Tibial nerve (tissue), 4 donors: ENCODE measurements at regions not wholly inside any gene's neighbourhood (a gene's known extent, or its start where the extent isn't known, plus 50 kb on each side); places are given as distances from the start of the nearest gene placed in this dataset.

Source experiments
- EP300 ChIP-seq, 2 donors: sonication (generic); formaldehyde crosslinking; IDR thresholded peaks; one replicate each; pipeline ENCODE4 v1.6.1; 2017; ENCODE audit warnings: antibody characterized with exemption in 2 of 2, mild to moderate bottlenecking in 1 of 2
- POLR2A ChIP-seq, 2 donors: fragments of 450-650 bp; IDR thresholded peaks; one replicate each; pipeline ENCODE4 v1.6.1; 2017; ENCODE audit warnings: antibody characterized with exemption in 2 of 2, mild to moderate bottlenecking in 2 of 2, moderate library complexity in 2 of 2
- TF ChIP-seq, protein P1 (sequence below), 5 experiments: fragments of 200-600 bp in 3 of 5; fragments of 450-650 bp in 2 of 5; sonication (generic) in 3 of 5; IDR thresholded peaks; one replicate each; pipeline ENCODE4 v1.5.1; 2016 to 2019; ENCODE audit warnings: antibody characterized with exemption in 5 of 5, mild to moderate bottlenecking in 3 of 5, moderate library complexity in 2 of 5

DNA sequence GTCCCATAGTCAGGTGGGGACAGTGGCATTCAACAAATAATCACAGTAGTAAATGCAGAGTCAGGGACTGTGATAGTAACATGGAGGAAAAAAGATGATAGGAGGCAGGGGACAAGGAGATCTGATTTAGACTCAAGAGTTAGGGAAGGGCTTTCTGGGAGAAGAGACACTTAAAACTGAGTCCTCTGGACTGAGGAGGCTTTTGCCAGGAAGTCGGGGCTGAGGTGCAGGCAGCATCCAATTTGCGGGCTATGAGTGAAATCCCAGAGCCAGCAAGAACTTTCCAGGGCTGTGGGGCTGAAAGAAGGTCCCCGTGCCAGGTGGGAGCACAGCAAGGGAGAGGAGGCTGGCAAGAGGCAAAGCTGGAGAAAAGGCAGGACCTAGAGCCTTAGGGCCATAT lies 124.1 kb downstream of the KIF4B start:
- TF ChIP-seq, protein P1, sequence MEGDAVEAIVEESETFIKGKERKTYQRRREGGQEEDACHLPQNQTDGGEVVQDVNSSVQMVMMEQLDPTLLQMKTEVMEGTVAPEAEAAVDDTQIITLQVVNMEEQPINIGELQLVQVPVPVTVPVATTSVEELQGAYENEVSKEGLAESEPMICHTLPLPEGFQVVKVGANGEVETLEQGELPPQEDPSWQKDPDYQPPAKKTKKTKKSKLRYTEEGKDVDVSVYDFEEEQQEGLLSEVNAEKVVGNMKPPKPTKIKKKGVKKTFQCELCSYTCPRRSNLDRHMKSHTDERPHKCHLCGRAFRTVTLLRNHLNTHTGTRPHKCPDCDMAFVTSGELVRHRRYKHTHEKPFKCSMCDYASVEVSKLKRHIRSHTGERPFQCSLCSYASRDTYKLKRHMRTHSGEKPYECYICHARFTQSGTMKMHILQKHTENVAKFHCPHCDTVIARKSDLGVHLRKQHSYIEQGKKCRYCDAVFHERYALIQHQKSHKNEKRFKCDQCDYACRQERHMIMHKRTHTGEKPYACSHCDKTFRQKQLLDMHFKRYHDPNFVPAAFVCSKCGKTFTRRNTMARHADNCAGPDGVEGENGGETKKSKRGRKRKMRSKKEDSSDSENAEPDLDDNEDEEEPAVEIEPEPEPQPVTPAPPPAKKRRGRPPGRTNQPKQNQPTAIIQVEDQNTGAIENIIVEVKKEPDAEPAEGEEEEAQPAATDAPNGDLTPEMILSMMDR (IDR thresholded peaks at IDR 0.05): no peak
- TF ChIP-seq POLR2A (IDR thresholded peaks at IDR 0.05) (no peak), EP300 (IDR thresholded peaks at IDR 0.05) (no peak)
